ENCODE measurements at regions not wholly inside any gene's neighbourhood (a gene's known extent, or its start where the extent isn't known, plus 50 kb on each side); places are given as distances from the start of the nearest gene placed in this dataset.

- TF ChIP-seq, protein P1, sequence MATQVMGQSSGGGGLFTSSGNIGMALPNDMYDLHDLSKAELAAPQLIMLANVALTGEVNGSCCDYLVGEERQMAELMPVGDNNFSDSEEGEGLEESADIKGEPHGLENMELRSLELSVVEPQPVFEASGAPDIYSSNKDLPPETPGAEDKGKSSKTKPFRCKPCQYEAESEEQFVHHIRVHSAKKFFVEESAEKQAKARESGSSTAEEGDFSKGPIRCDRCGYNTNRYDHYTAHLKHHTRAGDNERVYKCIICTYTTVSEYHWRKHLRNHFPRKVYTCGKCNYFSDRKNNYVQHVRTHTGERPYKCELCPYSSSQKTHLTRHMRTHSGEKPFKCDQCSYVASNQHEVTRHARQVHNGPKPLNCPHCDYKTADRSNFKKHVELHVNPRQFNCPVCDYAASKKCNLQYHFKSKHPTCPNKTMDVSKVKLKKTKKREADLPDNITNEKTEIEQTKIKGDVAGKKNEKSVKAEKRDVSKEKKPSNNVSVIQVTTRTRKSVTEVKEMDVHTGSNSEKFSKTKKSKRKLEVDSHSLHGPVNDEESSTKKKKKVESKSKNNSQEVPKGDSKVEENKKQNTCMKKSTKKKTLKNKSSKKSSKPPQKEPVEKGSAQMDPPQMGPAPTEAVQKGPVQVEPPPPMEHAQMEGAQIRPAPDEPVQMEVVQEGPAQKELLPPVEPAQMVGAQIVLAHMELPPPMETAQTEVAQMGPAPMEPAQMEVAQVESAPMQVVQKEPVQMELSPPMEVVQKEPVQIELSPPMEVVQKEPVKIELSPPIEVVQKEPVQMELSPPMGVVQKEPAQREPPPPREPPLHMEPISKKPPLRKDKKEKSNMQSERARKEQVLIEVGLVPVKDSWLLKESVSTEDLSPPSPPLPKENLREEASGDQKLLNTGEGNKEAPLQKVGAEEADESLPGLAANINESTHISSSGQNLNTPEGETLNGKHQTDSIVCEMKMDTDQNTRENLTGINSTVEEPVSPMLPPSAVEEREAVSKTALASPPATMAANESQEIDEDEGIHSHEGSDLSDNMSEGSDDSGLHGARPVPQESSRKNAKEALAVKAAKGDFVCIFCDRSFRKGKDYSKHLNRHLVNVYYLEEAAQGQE (IDR thresholded peaks at IDR 0.05), result no peak
- TF ChIP-seq, protein P2, sequence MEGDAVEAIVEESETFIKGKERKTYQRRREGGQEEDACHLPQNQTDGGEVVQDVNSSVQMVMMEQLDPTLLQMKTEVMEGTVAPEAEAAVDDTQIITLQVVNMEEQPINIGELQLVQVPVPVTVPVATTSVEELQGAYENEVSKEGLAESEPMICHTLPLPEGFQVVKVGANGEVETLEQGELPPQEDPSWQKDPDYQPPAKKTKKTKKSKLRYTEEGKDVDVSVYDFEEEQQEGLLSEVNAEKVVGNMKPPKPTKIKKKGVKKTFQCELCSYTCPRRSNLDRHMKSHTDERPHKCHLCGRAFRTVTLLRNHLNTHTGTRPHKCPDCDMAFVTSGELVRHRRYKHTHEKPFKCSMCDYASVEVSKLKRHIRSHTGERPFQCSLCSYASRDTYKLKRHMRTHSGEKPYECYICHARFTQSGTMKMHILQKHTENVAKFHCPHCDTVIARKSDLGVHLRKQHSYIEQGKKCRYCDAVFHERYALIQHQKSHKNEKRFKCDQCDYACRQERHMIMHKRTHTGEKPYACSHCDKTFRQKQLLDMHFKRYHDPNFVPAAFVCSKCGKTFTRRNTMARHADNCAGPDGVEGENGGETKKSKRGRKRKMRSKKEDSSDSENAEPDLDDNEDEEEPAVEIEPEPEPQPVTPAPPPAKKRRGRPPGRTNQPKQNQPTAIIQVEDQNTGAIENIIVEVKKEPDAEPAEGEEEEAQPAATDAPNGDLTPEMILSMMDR (IDR thresholded peaks at IDR 0.05; ENCODE audit: low read depth, low read length, missing input control), result no peak
- TF ChIP-seq SP1 (IDR thresholded peaks at IDR 0.05) (no peak), RAD21 (IDR thresholded peaks at IDR 0.05) (no peak), GABPA (IDR thresholded peaks at IDR 0.05 in 1 of 2, conservative IDR thresholded peaks at IDR 0.05 in 1 of 2) (no peak), NR2F2 (IDR thresholded peaks at IDR 0.05) (no peak), FOXA1 (IDR thresholded peaks at IDR 0.05) (no peak), HNF4A (conservative IDR thresholded peaks at IDR 0.05) (no peak), JUND (IDR thresholded peaks at IDR 0.05) (no peak), RXRA (IDR thresholded peaks at IDR 0.05) (no peak), ZBTB33 (IDR thresholded peaks at IDR 0.05) (no peak)
Measured at GRCh38 chr7:16318989-16319915, 102.1 kb downstream of the CRPPA start.

All from liver (tissue), 3 donors.